Liver (tissue), 3 donors: ENCODE measurements at regions not wholly inside any gene's neighbourhood (a gene's known extent, or its start where the extent isn't known, plus 50 kb on each side); places are given as distances from the start of the nearest gene placed in this dataset.

ENCODE experiments used
- FOXA1 ChIP-seq: IDR thresholded peaks from 2 replicates; pipeline ENCODE4 v1.6.1; 2016; ENCODE audit warnings: antibody characterized with exemption
- GABPA ChIP-seq, 2 donors: IDR thresholded peaks in 1 of 2; conservative IDR thresholded peaks in 1 of 2; 2 replicates each; pipeline ENCODE4 v1.6.1; 2016; ENCODE audit warnings: antibody characterized with exemption in 2 of 2, mild to moderate bottlenecking in 1 of 2, moderate library complexity in 1 of 2
- HNF4G ChIP-seq: IDR thresholded peaks from 2 replicates; pipeline ENCODE4 v1.6.1; 2016; ENCODE audit warnings: antibody characterized with exemption
- JUND ChIP-seq, 2 donors: IDR thresholded peaks; 2 replicates each; pipeline ENCODE4 v1.6.1; 2016; ENCODE audit warnings: antibody characterized with exemption in 2 of 2
- RAD21 ChIP-seq, 2 donors: IDR thresholded peaks; 2 replicates each; pipeline ENCODE4 v1.6.1; 2016; ENCODE audit warnings: antibody characterized with exemption in 2 of 2, mild to moderate bottlenecking in 2 of 2
- TAF1 ChIP-seq: conservative IDR thresholded peaks from 2 replicates; pipeline ENCODE4 v1.6.1; 2016; ENCODE audit warnings: antibody characterized with exemption, mild to moderate bottlenecking
- YY1 ChIP-seq: IDR thresholded peaks from 2 replicates; pipeline ENCODE4 v1.6.1; 2016; ENCODE audit warnings: antibody characterized with exemption, mild to moderate bottlenecking
- TF ChIP-seq, protein P1 (sequence below): fragments of 150-350 bp; IDR thresholded peaks from 2 replicates; pipeline ENCODE4 v1.5.1; 2017; ENCODE audit warnings: improper control_type of control experiment, low read depth, low read length; ENCODE audit not compliant: missing input control
- TF ChIP-seq, protein P2 (sequence below): IDR thresholded peaks from 2 replicates; pipeline ENCODE4 v1.6.1; 2016; ENCODE audit warnings: antibody characterized with exemption
- TF ChIP-seq, protein P3 (sequence below): IDR thresholded peaks from 2 replicates; pipeline ENCODE4 v1.6.1; 2016; ENCODE audit warnings: antibody characterized with exemption
- TF ChIP-seq, protein P4 (sequence below): IDR thresholded peaks from 2 replicates; pipeline ENCODE4 v1.6.1; 2016; ENCODE audit warnings: antibody characterized with exemption, mild to moderate bottlenecking
- donor health status: healthy.
- donor health status: healthy.

DNA sequence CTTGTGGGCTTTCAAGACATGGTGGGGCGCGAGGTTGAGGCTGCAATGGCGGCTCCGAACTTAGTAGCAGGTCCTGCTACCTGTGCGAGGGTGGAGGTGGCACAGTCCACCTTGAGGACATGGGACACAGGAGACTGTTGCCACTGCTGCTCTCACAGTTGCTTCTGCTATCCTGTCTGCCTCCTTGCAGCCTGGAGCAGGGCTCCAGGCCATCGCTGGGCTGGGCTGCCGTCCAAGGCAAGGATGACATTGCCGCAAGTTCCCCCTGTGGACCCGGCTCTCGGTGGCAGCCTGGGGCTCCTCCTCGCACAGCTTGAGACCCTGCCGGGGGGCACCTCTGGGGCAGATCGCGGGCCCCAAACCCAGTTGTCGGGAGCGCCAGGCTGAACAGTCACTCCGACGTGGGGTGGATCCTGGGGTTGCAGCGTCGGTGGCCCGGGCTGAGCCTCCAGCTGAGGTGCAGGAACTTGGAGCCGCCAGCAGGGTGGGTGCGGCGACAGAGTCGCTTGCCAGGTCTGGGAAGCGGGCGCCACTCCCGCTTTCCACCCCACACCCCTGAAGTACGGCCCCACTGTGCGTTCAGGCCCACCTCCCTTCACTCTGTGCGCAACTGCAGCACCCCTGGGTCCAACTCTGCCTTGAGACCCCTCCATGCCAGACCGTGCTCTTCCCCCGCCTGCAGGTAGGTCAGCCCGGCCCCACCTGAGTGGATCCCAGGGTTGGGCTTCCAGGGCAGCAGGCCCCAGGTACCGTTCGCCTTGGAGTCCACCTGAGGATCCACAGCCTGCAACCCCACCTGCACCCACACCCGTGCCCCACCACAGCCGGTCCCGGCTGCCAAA, 192.7 kb upstream of the NUDT6 start:
- TF ChIP-seq GABPA (IDR thresholded peaks at IDR 0.05 in 1 of 2, conservative IDR thresholded peaks at IDR 0.05 in 1 of 2), result no peak
- TF ChIP-seq, protein P1, sequence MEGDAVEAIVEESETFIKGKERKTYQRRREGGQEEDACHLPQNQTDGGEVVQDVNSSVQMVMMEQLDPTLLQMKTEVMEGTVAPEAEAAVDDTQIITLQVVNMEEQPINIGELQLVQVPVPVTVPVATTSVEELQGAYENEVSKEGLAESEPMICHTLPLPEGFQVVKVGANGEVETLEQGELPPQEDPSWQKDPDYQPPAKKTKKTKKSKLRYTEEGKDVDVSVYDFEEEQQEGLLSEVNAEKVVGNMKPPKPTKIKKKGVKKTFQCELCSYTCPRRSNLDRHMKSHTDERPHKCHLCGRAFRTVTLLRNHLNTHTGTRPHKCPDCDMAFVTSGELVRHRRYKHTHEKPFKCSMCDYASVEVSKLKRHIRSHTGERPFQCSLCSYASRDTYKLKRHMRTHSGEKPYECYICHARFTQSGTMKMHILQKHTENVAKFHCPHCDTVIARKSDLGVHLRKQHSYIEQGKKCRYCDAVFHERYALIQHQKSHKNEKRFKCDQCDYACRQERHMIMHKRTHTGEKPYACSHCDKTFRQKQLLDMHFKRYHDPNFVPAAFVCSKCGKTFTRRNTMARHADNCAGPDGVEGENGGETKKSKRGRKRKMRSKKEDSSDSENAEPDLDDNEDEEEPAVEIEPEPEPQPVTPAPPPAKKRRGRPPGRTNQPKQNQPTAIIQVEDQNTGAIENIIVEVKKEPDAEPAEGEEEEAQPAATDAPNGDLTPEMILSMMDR, result no peak
- TF ChIP-seq RAD21 (IDR thresholded peaks at IDR 0.05), result no peak
- TF ChIP-seq, protein P2, sequence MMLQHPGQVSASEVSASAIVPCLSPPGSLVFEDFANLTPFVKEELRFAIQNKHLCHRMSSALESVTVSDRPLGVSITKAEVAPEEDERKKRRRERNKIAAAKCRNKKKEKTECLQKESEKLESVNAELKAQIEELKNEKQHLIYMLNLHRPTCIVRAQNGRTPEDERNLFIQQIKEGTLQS, result no peak
- no peak for TF ChIP-seq HNF4G
- no peak for TF ChIP-seq JUND (IDR thresholded peaks at IDR 0.05)
- TF ChIP-seq, protein P3, sequence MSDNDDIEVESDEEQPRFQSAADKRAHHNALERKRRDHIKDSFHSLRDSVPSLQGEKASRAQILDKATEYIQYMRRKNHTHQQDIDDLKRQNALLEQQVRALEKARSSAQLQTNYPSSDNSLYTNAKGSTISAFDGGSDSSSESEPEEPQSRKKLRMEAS, result no peak
- TF ChIP-seq, protein P4, sequence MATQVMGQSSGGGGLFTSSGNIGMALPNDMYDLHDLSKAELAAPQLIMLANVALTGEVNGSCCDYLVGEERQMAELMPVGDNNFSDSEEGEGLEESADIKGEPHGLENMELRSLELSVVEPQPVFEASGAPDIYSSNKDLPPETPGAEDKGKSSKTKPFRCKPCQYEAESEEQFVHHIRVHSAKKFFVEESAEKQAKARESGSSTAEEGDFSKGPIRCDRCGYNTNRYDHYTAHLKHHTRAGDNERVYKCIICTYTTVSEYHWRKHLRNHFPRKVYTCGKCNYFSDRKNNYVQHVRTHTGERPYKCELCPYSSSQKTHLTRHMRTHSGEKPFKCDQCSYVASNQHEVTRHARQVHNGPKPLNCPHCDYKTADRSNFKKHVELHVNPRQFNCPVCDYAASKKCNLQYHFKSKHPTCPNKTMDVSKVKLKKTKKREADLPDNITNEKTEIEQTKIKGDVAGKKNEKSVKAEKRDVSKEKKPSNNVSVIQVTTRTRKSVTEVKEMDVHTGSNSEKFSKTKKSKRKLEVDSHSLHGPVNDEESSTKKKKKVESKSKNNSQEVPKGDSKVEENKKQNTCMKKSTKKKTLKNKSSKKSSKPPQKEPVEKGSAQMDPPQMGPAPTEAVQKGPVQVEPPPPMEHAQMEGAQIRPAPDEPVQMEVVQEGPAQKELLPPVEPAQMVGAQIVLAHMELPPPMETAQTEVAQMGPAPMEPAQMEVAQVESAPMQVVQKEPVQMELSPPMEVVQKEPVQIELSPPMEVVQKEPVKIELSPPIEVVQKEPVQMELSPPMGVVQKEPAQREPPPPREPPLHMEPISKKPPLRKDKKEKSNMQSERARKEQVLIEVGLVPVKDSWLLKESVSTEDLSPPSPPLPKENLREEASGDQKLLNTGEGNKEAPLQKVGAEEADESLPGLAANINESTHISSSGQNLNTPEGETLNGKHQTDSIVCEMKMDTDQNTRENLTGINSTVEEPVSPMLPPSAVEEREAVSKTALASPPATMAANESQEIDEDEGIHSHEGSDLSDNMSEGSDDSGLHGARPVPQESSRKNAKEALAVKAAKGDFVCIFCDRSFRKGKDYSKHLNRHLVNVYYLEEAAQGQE, result no peak
- no peak for TF ChIP-seq TAF1
- no peak for TF ChIP-seq YY1
- TF ChIP-seq FOXA1, result no peak
